GM12873 (cell line): ENCODE measurements at regions not wholly inside any gene's neighbourhood (a gene's known extent, or its start where the extent isn't known, plus 50 kb on each side); places are given as distances from the start of the nearest gene placed in this dataset.

Experiments used
- TF ChIP-seq, protein P1 (sequence below): IDR thresholded peaks from 2 replicates; pipeline ENCODE4 v1.5.1; 2012; ENCODE audit warnings: low read depth, mild to moderate bottlenecking, moderate library complexity, low read length, control low read depth; ENCODE audit not compliant: insufficient read depth; ENCODE audit errors: missing control alignments

DNA sequence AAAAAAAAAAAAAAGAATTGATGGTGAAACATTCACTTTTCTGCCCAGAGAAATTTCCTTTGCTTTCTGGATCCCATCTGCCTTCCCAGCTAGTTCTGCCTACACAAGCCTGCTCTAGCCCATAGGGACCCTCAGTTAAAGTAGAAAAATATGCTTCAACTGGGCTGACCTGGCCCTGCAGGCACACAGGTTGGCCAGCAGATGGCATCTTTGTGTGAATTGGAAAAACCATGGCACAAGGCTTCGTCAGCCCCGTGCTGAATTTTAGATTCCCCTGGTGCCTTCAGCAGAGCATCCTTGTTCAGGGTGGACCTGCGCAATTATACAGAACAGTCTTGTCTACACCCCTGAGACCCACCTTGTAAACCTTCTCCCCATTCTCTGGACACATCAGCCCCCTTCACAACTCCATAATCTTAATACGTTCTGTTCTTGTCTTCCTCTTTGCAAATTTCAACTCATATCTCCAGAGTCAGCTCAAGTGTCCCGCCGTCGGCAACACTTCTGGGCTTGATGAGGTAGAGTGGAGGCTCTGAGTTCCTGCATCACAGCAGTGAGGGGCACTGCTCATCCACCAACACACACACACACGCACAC is 114.5 kb downstream of the INSIG2 start:
- TF ChIP-seq, protein P1, sequence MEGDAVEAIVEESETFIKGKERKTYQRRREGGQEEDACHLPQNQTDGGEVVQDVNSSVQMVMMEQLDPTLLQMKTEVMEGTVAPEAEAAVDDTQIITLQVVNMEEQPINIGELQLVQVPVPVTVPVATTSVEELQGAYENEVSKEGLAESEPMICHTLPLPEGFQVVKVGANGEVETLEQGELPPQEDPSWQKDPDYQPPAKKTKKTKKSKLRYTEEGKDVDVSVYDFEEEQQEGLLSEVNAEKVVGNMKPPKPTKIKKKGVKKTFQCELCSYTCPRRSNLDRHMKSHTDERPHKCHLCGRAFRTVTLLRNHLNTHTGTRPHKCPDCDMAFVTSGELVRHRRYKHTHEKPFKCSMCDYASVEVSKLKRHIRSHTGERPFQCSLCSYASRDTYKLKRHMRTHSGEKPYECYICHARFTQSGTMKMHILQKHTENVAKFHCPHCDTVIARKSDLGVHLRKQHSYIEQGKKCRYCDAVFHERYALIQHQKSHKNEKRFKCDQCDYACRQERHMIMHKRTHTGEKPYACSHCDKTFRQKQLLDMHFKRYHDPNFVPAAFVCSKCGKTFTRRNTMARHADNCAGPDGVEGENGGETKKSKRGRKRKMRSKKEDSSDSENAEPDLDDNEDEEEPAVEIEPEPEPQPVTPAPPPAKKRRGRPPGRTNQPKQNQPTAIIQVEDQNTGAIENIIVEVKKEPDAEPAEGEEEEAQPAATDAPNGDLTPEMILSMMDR = peak; percentile 94

- TF ChIP-seq, protein P1 = no peak
Measured at GRCh38 chr2:118198268-118198667, 110.0 kb downstream of the INSIG2 start.

DNA sequence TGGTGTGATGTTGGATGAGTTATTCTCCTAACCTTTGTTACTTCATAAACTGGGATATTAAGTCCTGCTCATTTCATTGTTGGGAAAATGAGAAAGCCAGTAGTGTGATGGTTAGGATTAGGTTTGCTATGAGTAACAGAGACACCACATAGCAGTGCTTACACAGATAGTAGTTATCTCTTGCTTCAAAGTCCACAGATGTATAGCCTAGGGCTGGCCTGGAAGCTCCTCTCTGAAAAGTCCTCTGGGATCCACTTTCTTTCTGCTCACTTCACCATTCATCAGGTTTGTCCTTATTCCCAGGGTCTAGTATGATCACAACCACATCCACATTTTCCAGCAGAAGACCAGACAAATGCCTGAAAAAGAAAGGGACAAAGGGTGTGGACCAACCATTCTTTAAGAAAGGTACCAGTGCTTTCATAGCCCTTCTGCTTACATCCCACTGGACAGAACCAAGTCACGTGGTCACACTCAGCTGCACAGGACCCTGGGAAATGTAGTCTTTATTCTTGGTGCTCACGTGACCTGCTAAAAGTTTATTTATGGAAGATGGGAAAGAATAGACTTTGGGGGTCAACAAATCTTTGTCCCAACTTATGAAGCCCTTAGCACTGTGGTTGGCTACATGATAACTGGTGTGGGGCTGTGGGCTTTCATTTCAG is 108.9 kb downstream of the INSIG2 start:
- TF ChIP-seq, protein P1 = no peak

- TF ChIP-seq, protein P1 = no peak
Measured at GRCh38 chr2:118190474-118190873, 102.2 kb downstream of the INSIG2 start.

- TF ChIP-seq, protein P1 = no peak
Measured at GRCh38 chr2:118186858-118187254, 98.6 kb downstream of the INSIG2 start.

DNA sequence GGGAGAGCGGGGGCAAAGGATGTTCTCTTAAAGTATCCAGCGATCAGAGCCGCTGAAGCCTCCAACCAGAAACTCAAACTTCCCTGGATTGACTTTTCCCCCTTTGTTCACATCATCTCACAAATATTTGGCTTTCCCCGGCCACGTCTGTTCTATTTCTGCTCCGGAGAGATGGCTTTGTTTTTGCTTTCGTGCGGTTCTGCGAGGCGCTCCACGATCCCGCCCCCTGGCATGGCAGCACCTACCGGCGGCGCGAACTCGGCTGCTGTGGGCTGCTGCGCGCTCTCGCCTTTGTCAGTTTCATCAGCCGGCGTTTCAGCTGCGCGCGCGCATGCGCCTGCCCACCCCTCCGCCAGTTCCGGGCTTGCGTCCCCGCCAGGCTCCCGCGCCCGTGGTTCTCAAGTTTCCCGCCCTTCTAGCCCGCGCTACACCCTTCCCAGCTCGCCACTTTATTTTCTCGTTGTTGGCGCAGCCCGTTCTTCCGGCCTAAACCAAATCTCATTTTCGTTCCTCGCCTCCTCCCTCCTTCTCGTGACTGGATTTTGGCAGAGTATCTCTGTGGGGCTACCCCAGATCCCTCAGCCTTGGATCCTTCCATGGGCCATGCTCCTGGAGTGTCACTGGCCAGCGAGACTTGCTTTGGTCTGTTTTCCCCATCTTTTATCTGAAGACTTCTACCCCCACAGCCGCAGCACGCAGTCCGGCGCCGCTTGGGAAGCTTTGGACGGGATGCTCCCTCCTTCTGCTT is 98.0 kb downstream of the INSIG2 start:
- TF ChIP-seq, protein P1 = peak; percentile 13
